MM.1S (cell line): ENCODE measurements at regions not wholly inside any gene's neighbourhood (a gene's known extent, or its start where the extent isn't known, plus 50 kb on each side); places are given as distances from the start of the nearest gene placed in this dataset.

Experiments used
- DNase-seq: peaks from one replicate; pipeline ENCODE4 v3.0.0-alpha.2; 2015
- H2AFZ ChIP-seq: fragments of 300-600 bp; sonication (generic); 2 replicates; pipeline ENCODE4 v1.6.0; 2016; ENCODE audit warnings: antibody characterized with exemption, low read length
- H3F3A ChIP-seq: fragments of 300-600 bp; sonication (generic); 2 replicates; pipeline ENCODE4 v1.6.1; 2016; ENCODE audit warnings: mild to moderate bottlenecking, antibody characterized with exemption, low read length, moderate library complexity, mixed read lengths; ENCODE audit not compliant: insufficient read depth
- H3K27ac ChIP-seq: fragments of 300-600 bp; sonication (generic); 2 replicates; pipeline ENCODE4 v1.5.1; 2016; ENCODE audit warnings: mild to moderate bottlenecking, low read length
- H3K27me3 ChIP-seq: fragments of 300-600 bp; sonication (generic); replicated peaks from 2 replicates; pipeline ENCODE4 v1.6.0; 2016; ENCODE audit warnings: low read length; ENCODE audit not compliant: insufficient read depth
- H3K36me3 ChIP-seq: fragments of 300-600 bp; sonication (generic); replicated peaks from 2 replicates; pipeline ENCODE4 v1.6.1; 2016; ENCODE audit warnings: mild to moderate bottlenecking, low read length, mixed read lengths; ENCODE audit not compliant: insufficient read depth
- H3K4me1 ChIP-seq: fragments of 300-600 bp; sonication (generic); 2 replicates; pipeline ENCODE4 v1.6.1; 2016; ENCODE audit warnings: low read length, mixed read lengths
- H3K4me2 ChIP-seq: fragments of 300-600 bp; sonication (generic); 2 replicates; pipeline ENCODE4 v1.6.0; 2016; ENCODE audit warnings: low read depth, low read length
- H3K4me3 ChIP-seq: fragments of 300-600 bp; sonication (generic); 2 replicates; pipeline ENCODE4 v1.5.1; 2016; ENCODE audit warnings: low read length, mixed read lengths
- H3K79me2 ChIP-seq: fragments of 300-600 bp; sonication (generic); 2 replicates; pipeline ENCODE4 v1.6.1; 2016; ENCODE audit warnings: mixed run types, low read length, mixed read lengths
- H3K9ac ChIP-seq: fragments of 300-600 bp; sonication (generic); 2 replicates; pipeline ENCODE4 v1.6.1; 2016; ENCODE audit warnings: low read length, mixed read lengths
- H3K9me2 ChIP-seq: fragments of 300-600 bp; sonication (generic); replicated peaks from 2 replicates; pipeline ENCODE4 v1.6.1; 2016; ENCODE audit warnings: mild to moderate bottlenecking, low read length, mixed read lengths; ENCODE audit not compliant: insufficient read depth
- H3K9me3 ChIP-seq: fragments of 300-600 bp; sonication (generic); replicated peaks from 2 replicates; pipeline ENCODE4 v1.6.1; 2016; ENCODE audit warnings: mild to moderate bottlenecking, low read length, mixed read lengths; ENCODE audit not compliant: insufficient read depth
- H4K20me1 ChIP-seq: fragments of 300-600 bp; sonication (generic); 2 replicates; pipeline ENCODE4 v1.6.1; 2016; ENCODE audit warnings: mild to moderate bottlenecking, low read length, moderate library complexity, mixed read lengths; ENCODE audit not compliant: insufficient read depth
- CTCF ChIP-seq: fragments of 300-600 bp; sonication (generic); IDR thresholded peaks from 2 replicates; pipeline ENCODE4 v1.5.1; 2016; ENCODE audit warnings: antibody characterized with exemption, low read length, mixed read lengths
- EZH2 ChIP-seq: fragments of 300-600 bp; sonication (generic); optimal IDR thresholded peaks from 2 replicates; pipeline ENCODE3; 2017; ENCODE audit warnings: low read depth, mild to moderate bottlenecking, antibody characterized with exemption, low read length, mixed read lengths
- EZH2phosphoT487 ChIP-seq: fragments of 300-600 bp; sonication (generic); IDR thresholded peaks from 2 replicates; pipeline ENCODE4 v1.6.1; 2018; ENCODE audit warnings: antibody characterized with exemption, low read length

GRCh38 chr11:119545978-119546915 lies 123.3 kb upstream of the THY1 start:
- no peaks in the 10 kb centered on the region for H3K4me1 ChIP-seq
- no peaks in the 10 kb centered on the region for H3K9me3 ChIP-seq
- no peaks in the 10 kb centered on the region for H4K20me1 ChIP-seq
- H3K9ac ChIP-seq = no peak overlapping the region
- no peak overlapping the region for H3K27ac ChIP-seq
- DNase-seq = no peak
- no peaks in the 10 kb centered on the region for H3K9me2 ChIP-seq
- no peak for TF ChIP-seq CTCF
- no peak for TF ChIP-seq EZH2phosphoT487
- TF ChIP-seq EZH2 = no peak
- no peaks in the 10 kb centered on the region for H3K36me3 ChIP-seq
- no peak overlapping the region for H3K4me2 ChIP-seq
- no peak overlapping the region for H3K4me3 ChIP-seq
- H3F3A ChIP-seq = no peaks in the 10 kb centered on the region
- 0 out of 2 replicates have a peak, but pooled peaks cover 4% of the 10 kb centered on the region for H3K27me3 ChIP-seq
- no peaks in the 10 kb centered on the region for H3K79me2 ChIP-seq
- no peak overlapping the region for H2AFZ ChIP-seq

DNA sequence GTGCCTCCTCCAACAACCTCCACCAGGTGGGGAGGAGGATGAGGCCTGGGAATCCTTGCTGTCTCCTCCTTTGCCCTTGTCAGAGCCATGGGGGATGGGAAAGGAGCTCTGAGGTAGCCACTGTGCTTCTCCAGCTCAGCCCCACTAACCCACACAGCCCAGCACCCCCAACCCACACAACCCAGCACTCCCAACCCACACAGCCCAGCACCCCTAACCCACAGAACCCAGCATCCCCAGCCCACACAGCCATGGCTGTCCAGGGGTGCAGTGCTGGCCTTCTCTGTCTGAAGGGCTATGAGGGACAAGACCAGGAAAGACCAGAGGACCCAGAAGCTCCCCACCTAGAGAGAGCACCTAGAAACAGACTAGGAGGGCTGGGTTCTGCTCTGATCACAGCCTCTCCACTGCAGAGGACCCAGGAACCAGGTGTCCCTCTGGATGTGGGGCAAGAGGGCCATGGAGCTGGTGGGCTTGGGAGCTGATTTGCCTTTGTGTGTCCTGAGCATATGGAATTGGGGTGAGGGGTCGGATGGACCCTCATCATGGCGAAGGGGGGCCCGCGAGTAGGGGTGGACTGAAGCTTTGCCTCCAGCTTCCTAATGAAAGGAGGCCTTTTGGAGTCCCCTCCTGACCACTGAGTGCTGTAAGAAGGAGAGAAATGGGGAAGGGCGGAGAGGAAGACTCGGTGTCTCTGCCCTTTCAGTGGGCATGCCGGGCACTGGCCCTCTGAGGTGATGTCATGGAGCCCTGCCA lies 117.6 kb upstream of the THY1 start:
- Histone ChIP-seq H3K79me2 (no peaks in the 10 kb centered on the region), H3K9me2 (no peaks in the 10 kb centered on the region), H3F3A (no peaks in the 10 kb centered on the region), H3K9ac (no peak overlapping the region), H3K36me3 (no peaks in the 10 kb centered on the region), H3K9me3 (no peaks in the 10 kb centered on the region), H3K4me1 (no peaks in the 10 kb centered on the region), H3K27me3 (0 out of 2 replicates have a peak, but pooled peaks cover 5% of the 10 kb centered on the region), H3K4me3 (no peak overlapping the region), H2AFZ (no peak overlapping the region), H3K4me2 (no peak overlapping the region), H3K27ac (no peak overlapping the region), H4K20me1 (no peaks in the 10 kb centered on the region)
- TF ChIP-seq CTCF (no peak), EZH2phosphoT487 (no peak), EZH2 (no peak)
- DNase-seq = no peak

DNA sequence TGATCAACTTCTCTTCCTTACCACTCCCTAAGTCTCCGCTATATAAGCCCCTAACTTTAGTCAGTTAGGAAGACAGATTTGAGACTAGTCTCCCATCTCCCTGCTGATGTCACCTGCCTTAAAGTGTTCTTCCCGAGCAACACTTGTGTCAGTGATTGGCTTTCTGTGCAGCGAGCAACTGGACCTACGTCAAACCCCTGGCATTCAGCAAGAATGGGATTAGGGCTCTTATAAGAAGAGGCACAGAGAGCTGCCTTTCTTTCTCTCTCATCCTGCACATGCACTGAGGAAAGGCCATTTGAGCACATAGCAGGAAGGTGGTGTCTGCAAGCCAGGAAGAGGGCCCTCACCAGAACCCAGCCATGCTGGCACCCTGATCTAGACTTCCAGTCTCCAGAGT lies 116.6 kb upstream of the THY1 start:
- H3F3A ChIP-seq = no peaks in the 10 kb centered on the region
- no peak overlapping the region for H2AFZ ChIP-seq
- TF ChIP-seq CTCF (no peak), EZH2 (no peak), EZH2phosphoT487 (no peak)
- H3K9me2 ChIP-seq = no peaks in the 10 kb centered on the region
- no peaks in the 10 kb centered on the region for H3K36me3 ChIP-seq
- H3K79me2 ChIP-seq = no peaks in the 10 kb centered on the region
- H3K27ac ChIP-seq = no peak overlapping the region
- no peaks in the 10 kb centered on the region for H3K9me3 ChIP-seq
- no peak overlapping the region for H3K4me2 ChIP-seq
- no peak for DNase-seq
- 0 out of 2 replicates have a peak, but pooled peaks cover 7% of the 10 kb centered on the region for H3K27me3 ChIP-seq
- no peak overlapping the region for H3K9ac ChIP-seq
- H4K20me1 ChIP-seq = no peaks in the 10 kb centered on the region
- no peaks in the 10 kb centered on the region for H3K4me1 ChIP-seq
- H3K4me3 ChIP-seq = no peak overlapping the region
